ENCODE measurements at regions not wholly inside any gene's neighbourhood (a gene's known extent, or its start where the extent isn't known, plus 50 kb on each side); places are given as distances from the start of the nearest gene placed in this dataset.
"Not testable (repeated sequence)": the region's sequence is repeated elsewhere in the genome, so short reads cannot be mapped to it uniquely, and the experiment has no call there.

GRCh38 chr13:34386229-34386628 lies 555.8 kb upstream of the NBEA start:
- POLR2A ChIA-PET; H3K4me3 ChIP-seq (ENCODE audit: low read depth, low read length); H3K27ac ChIP-seq (ENCODE audit: extremely low read depth, low read depth, low read length); CTCF ChIA-PET; H3K4me1 ChIP-seq (ENCODE audit: control insufficient read depth, insufficient read depth, low read length); H3K9me3 ChIP-seq (ENCODE audit: control insufficient read depth, insufficient read depth, low read depth, low read length); H3K36me3 ChIP-seq (ENCODE audit: control insufficient read depth in 2 of 2, insufficient read depth in 1 of 2, low read length in 2 of 2): not testable (repeated sequence)
- TF ChIP-seq ZNF623 (tag by site-specific recombination; IDR thresholded peaks at IDR 0.05) (peak; percentile 43), ZNF664 (tag by site-specific recombination; IDR thresholded peaks at IDR 0.05) (peak; percentile 29; the same call in 1 of the 2 replicates), ZNF140 (tag by site-specific recombination; IDR thresholded peaks at IDR 0.05) (peak; percentile 64; the same call in 1 of the 2 replicates), ZNF555 (tag by site-specific recombination; conservative IDR thresholded peaks at IDR 0.05) (peak; percentile 67), REST (tag by site-specific recombination; IDR thresholded peaks at IDR 0.05) (peak; percentile 55; the same call in 1 of the 2 replicates), ZNF654 (tag by site-specific recombination; IDR thresholded peaks at IDR 0.05; ENCODE audit: low read depth) (0 out of 2 replicates have a peak, but pooled peaks have one; percentile 18), ZNF426 (tag by site-specific recombination; IDR thresholded peaks at IDR 0.05) (peak; percentile 82), ZNF558 (tag by site-specific recombination; IDR thresholded peaks at IDR 0.05) (0 out of 2 replicates have a peak, but pooled peaks have one; percentile 16), ZNF202 (tag by site-specific recombination; IDR thresholded peaks at IDR 0.05; ENCODE audit: borderline replicate concordance) (0 out of 2 replicates have a peak, but pooled peaks have one; percentile 42), ZNF433 (tag by site-specific recombination; IDR thresholded peaks at IDR 0.05; ENCODE audit: low read depth) (0 out of 2 replicates have a peak, but pooled peaks have one; percentile 24), ZNF518A (tag by site-specific recombination; conservative IDR thresholded peaks at IDR 0.05; ENCODE audit: low read depth) (peak; percentile 81), ZNF501 (tag by site-specific recombination; IDR thresholded peaks at IDR 0.05) (0 out of 2 replicates have a peak, but pooled peaks have one; percentile 33), ZBTB8A (tag by site-specific recombination; IDR thresholded peaks at IDR 0.05) (peak; percentile 51; the same call in 1 of the 2 replicates), ZBTB11 (tag by site-specific recombination; conservative IDR thresholded peaks at IDR 0.05; ENCODE audit: low read depth) (peak; percentile 57; the same call in 1 of the 2 replicates), ZNF394 (tag by site-specific recombination; IDR thresholded peaks at IDR 0.05; ENCODE audit: borderline replicate concordance) (peak; percentile 91)
